Hepatocyte (in vitro differentiated cells): ENCODE measurements at regions not wholly inside any gene's neighbourhood (a gene's known extent, or its start where the extent isn't known, plus 50 kb on each side); places are given as distances from the start of the nearest gene placed in this dataset.
A peak's percentile ranks its signal among the peaks of the same experiment; 100 is the strongest.

Experiments
- DNase-seq: peaks from one replicate; pipeline ENCODE4 v3.0.0-alpha.2; 2016; ENCODE audit warnings: low spot score
- H2AFZ ChIP-seq: fragments of 200-600 bp; sonication (generic); 2 replicates; pipeline ENCODE4 v1.6.0; 2016; ENCODE audit warnings: antibody characterized with exemption, mild to moderate bottlenecking
- H3K27ac ChIP-seq: fragments of 200-600 bp; sonication (generic); 2 replicates; pipeline ENCODE4 v1.5.1; 2016; ENCODE audit warnings: mild to moderate bottlenecking
- H3K27me3 ChIP-seq: fragments of 200-600 bp; sonication (generic); 2 replicates; pipeline ENCODE4 v1.6.1; 2016
- H3K36me3 ChIP-seq: fragments of 200-600 bp; sonication (generic); replicated peaks from 2 replicates; pipeline ENCODE4 v1.5.1; 2016; ENCODE audit warnings: low read depth; ENCODE audit not compliant: insufficient read depth
- H3K4me1 ChIP-seq: fragments of 200-600 bp; sonication (generic); 2 replicates; pipeline ENCODE4 v1.5.1; 2016; ENCODE audit warnings: mild to moderate bottlenecking, moderate library complexity; ENCODE audit not compliant: insufficient read depth
- H3K4me2 ChIP-seq: fragments of 200-600 bp; sonication (generic); 2 replicates; pipeline ENCODE4 v1.6.0; 2016
- H3K4me3 ChIP-seq: fragments of 200-600 bp; sonication (generic); 2 replicates; pipeline ENCODE4 v1.5.1; 2016; ENCODE audit warnings: mild to moderate bottlenecking
- H3K79me2 ChIP-seq: fragments of 200-600 bp; sonication (generic); 2 replicates; pipeline ENCODE4 v1.6.0; 2017; ENCODE audit warnings: mild to moderate bottlenecking
- H3K9me2 ChIP-seq: fragments of 200-600 bp; sonication (generic); replicated peaks from 2 replicates; pipeline ENCODE4 v1.6.0; 2017; ENCODE audit warnings: mild to moderate bottlenecking; ENCODE audit not compliant: insufficient read depth
- H3K9me3 ChIP-seq: fragments of 200-600 bp; sonication (generic); 2 replicates; pipeline ENCODE4 v1.5.1; 2016; ENCODE audit warnings: low read depth, mild to moderate bottlenecking
- H4K20me1 ChIP-seq: fragments of 200-600 bp; sonication (generic); 2 replicates; pipeline ENCODE4 v1.6.0; 2016; ENCODE audit warnings: mild to moderate bottlenecking; ENCODE audit not compliant: insufficient read depth, poor library complexity, severe bottlenecking
- EZH2 ChIP-seq: fragments of 200-600 bp; sonication (generic); IDR thresholded peaks from 2 replicates; pipeline ENCODE4 v1.6.1; 2016; ENCODE audit warnings: antibody characterized with exemption, mild to moderate bottlenecking, borderline replicate concordance
- EZH2phosphoT487 ChIP-seq: fragments of 200-600 bp; sonication (generic); IDR thresholded peaks from one replicate; pipeline ENCODE4 v1.6.1; 2018; ENCODE audit warnings: antibody characterized with exemption, mild to moderate bottlenecking, low read depth, moderate library complexity; ENCODE audit not compliant: unreplicated experiment, severe bottlenecking
- WGBS: methylation state at CpG from one replicate; pipeline ENCODE4 v1.1.6; 2016; ENCODE audit warnings: low lambda C conversion rate; ENCODE audit errors: missing lambda C conversion rate; 5-methylcytosine and 5-hydroxymethylcytosine counted together
- TF ChIP-seq, protein P1 (sequence below): fragments of 200-600 bp; sonication (generic); IDR thresholded peaks from 2 replicates; pipeline ENCODE4 v1.5.1; 2016; ENCODE audit warnings: antibody characterized with exemption, mild to moderate bottlenecking; ENCODE audit not compliant: poor library complexity

DNA sequence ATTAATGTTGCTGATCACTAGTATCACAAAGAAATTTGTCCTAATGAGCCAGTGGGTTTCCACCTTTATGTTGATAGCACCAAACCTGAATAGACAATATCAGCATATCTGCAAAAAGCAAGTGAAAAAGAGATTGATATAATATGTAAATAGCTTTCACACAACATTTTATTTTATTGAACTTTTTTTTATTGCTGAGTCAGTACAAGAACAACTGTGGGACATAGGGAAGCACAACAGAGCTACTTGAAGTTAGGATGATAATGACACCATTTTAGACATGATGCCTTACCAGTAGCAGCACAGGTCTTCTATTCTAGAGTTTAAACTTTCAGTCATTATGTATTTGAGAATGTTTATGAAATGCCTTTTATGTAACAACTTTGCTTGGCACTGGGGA lies 554.1 kb upstream of the SETBP1 start:
- Histone ChIP-seq H3K4me2 (no peak overlapping the region), H3K79me2 (no peaks in the 10 kb centered on the region), H3K27me3 (no peaks in the 10 kb centered on the region), H3K9me3 (no peaks in the 10 kb centered on the region), H4K20me1 (no peaks in the 10 kb centered on the region), H3K4me1 (peaks cover 5% of the 10 kb centered on the region), H3K27ac (no peak overlapping the region), H3K36me3 (no peaks in the 10 kb centered on the region), H3K4me3 (no peak overlapping the region), H2AFZ (no peak overlapping the region), H3K9me2 (no peaks in the 10 kb centered on the region)
- DNase-seq = no peak
- TF ChIP-seq EZH2 = no peak
- TF ChIP-seq, protein P1, sequence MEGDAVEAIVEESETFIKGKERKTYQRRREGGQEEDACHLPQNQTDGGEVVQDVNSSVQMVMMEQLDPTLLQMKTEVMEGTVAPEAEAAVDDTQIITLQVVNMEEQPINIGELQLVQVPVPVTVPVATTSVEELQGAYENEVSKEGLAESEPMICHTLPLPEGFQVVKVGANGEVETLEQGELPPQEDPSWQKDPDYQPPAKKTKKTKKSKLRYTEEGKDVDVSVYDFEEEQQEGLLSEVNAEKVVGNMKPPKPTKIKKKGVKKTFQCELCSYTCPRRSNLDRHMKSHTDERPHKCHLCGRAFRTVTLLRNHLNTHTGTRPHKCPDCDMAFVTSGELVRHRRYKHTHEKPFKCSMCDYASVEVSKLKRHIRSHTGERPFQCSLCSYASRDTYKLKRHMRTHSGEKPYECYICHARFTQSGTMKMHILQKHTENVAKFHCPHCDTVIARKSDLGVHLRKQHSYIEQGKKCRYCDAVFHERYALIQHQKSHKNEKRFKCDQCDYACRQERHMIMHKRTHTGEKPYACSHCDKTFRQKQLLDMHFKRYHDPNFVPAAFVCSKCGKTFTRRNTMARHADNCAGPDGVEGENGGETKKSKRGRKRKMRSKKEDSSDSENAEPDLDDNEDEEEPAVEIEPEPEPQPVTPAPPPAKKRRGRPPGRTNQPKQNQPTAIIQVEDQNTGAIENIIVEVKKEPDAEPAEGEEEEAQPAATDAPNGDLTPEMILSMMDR = no peak

DNA sequence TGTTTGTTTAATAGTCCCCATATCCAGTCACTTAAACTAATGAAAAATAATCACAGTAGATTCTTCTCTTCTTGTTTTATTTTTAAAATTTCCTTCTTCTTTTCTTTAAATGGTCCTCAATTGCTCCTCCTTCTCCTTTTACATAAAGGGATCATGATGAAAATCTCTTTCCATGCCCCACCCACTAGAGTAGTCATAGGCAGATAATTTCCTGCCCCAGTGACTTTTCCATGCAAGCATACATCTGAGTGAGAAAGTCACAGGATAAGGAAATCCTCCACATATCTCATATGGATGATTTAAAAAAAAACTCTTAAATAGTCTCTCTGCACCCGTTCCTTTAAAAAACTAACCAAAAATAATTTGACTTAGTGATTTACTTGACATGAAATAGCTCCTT lies 552.3 kb upstream of the SETBP1 start:
- H2AFZ ChIP-seq = no peak overlapping the region
- peaks cover 5% of the 10 kb centered on the region for H3K4me1 ChIP-seq
- H3K4me3 ChIP-seq = no peak overlapping the region
- H3K9me3 ChIP-seq = no peaks in the 10 kb centered on the region
- H3K36me3 ChIP-seq = no peaks in the 10 kb centered on the region
- no peaks in the 10 kb centered on the region for H3K79me2 ChIP-seq
- WGBS = 70% methylated on average over 1 of the region's 1 CpG
- no peaks in the 10 kb centered on the region for H4K20me1 ChIP-seq
- TF ChIP-seq EZH2 = no peak
- TF ChIP-seq EZH2phosphoT487 = no peak
- TF ChIP-seq, protein P1 = no peak
- no peaks in the 10 kb centered on the region for H3K27me3 ChIP-seq
- DNase-seq = no peak
- H3K27ac ChIP-seq = no peak overlapping the region
- no peak overlapping the region for H3K4me2 ChIP-seq
- no peaks in the 10 kb centered on the region for H3K9me2 ChIP-seq

DNA sequence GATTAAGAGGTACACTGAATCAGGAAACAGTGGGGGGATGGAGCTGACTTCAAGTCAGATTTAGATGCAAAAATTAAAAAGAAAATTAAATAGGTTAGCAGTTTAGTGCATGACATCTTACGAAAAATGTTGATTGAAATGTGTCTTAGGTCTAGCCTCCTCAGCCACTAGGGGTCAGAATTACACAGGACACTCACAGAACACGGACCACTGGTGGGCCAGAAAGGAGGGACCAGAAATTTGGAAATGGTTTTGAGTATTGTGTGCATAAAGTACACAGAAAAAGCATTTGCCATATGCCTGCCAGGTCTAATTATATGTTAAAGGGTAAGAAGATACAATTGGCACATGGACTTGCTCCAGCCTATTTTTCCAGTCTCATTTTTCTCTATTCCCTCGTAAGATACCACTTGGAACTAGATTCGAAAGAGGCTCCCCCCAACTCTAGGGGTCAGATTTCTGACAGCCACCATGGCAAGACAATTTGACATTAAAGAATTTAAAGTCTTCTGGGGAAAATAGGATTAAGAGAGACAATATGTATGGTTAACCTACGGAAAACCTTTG lies 550.2 kb upstream of the SETBP1 start:
- H3K27me3 ChIP-seq = no peaks in the 10 kb centered on the region
- WGBS = 40% methylated on average over 5 of the region's 5 CpGs
- H3K9me3 ChIP-seq = no peaks in the 10 kb centered on the region
- H3K27ac ChIP-seq = no peak overlapping the region
- DNase-seq = peak; percentile 75
- no peak overlapping the region for H2AFZ ChIP-seq
- peaks cover 5% of the 10 kb centered on the region for H3K4me1 ChIP-seq
- no peak overlapping the region for H3K4me2 ChIP-seq
- TF ChIP-seq EZH2 = no peak
- TF ChIP-seq, protein P1 = peak; percentile 79
- no peak overlapping the region for H3K4me3 ChIP-seq
- no peaks in the 10 kb centered on the region for H3K9me2 ChIP-seq
- H3K79me2 ChIP-seq = no peaks in the 10 kb centered on the region
- no peaks in the 10 kb centered on the region for H3K36me3 ChIP-seq
- no peaks in the 10 kb centered on the region for H4K20me1 ChIP-seq

DNA sequence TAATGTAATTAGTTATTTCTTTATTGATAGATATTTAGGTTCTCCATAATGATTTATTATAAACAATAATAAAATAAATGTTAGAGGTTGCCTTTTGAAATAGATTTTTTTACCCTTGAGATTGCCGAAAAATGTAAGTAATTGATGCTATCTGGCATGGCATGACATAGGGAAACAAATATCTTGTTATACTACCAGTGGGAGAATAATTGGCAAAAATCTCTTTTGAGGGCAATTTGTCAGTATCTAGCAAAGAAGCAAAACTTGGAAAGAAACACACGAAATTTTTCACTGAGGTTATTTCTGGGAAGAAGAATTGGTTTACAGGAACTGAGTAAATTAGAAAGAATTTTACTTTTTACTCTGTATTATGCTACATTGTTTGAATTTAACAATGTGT lies 547.2 kb upstream of the SETBP1 start:
- no peaks in the 10 kb centered on the region for H3K9me2 ChIP-seq
- no peaks in the 10 kb centered on the region for H3K27me3 ChIP-seq
- WGBS = 78% methylated on average over 2 of the region's 2 CpGs
- H4K20me1 ChIP-seq = no peaks in the 10 kb centered on the region
- H3K4me1 ChIP-seq = peaks cover 5% of the 10 kb centered on the region
- H2AFZ ChIP-seq = no peak overlapping the region
- DNase-seq = no peak
- H3K4me2 ChIP-seq = no peak overlapping the region
- H3K36me3 ChIP-seq = no peaks in the 10 kb centered on the region
- H3K27ac ChIP-seq = no peak overlapping the region
- H3K4me3 ChIP-seq = no peak overlapping the region
- H3K79me2 ChIP-seq = no peaks in the 10 kb centered on the region
- no peaks in the 10 kb centered on the region for H3K9me3 ChIP-seq
- TF ChIP-seq EZH2phosphoT487 (no peak), EZH2 (no peak)
- TF ChIP-seq, protein P1 = no peak
